Astrocyte of the cerebellum (primary cell): ENCODE measurements at regions not wholly inside any gene's neighbourhood (a gene's known extent, or its start where the extent isn't known, plus 50 kb on each side); places are given as distances from the start of the nearest gene placed in this dataset.

Source experiments
- DNase-seq: peaks from one replicate; pipeline ENCODE4 v3.0.0-alpha.2; 2011; ENCODE audit warnings: low read depth
- H3K4me3 ChIP-seq: 2 replicates; pipeline ENCODE4 v1.5.1; 2011; ENCODE audit warnings: mild to moderate bottlenecking, low read depth, low read length, moderate library complexity
- CTCF ChIP-seq: IDR thresholded peaks from 2 replicates; pipeline ENCODE4 v1.5.1; 2012; ENCODE audit warnings: low read length, low read depth, moderate library complexity, mild to moderate bottlenecking; ENCODE audit errors: missing control alignments
- in situ Hi-C: cut with HindIII; loops from 2 replicates; pipeline ENCODE4 v1.10.0; 2017; ENCODE audit warnings: low sequenced_read_pairs

GRCh38 chr1:5430911-5431697, 561.1 kb downstream of the NPHP4 start:
- in situ Hi-C loops, result no loop called here
- H3K4me3 ChIP-seq, result no peak overlapping the region
- no peak for DNase-seq
- TF ChIP-seq CTCF, result no peak

- TF ChIP-seq CTCF, result no peak
- in situ Hi-C loops, result no loop called here
- DNase-seq, result no peak
- no peak overlapping the region for H3K4me3 ChIP-seq
Observed at GRCh38 chr1:5430136-5430535, 562.1 kb downstream of the NPHP4 start.

GRCh38 chr1:5428351-5428750, 563.9 kb downstream of the NPHP4 start:
- no peak for DNase-seq
- no peak overlapping the region for H3K4me3 ChIP-seq
- in situ Hi-C loops, result no loop called here
- TF ChIP-seq CTCF, result no peak

- H3K4me3 ChIP-seq, result no peak overlapping the region
- TF ChIP-seq CTCF, result no peak
- no peak for DNase-seq
- in situ Hi-C loops, result no loop called here
Observed at GRCh38 chr1:5427026-5427613, 565.1 kb downstream of the NPHP4 start.

GRCh38 chr1:5424802-5425703, 567.2 kb downstream of the NPHP4 start:
- in situ Hi-C loops, result no loop called here
- no peak for TF ChIP-seq CTCF
- no peak overlapping the region for H3K4me3 ChIP-seq
- no peak for DNase-seq

GRCh38 chr1:5423109-5423508, 569.1 kb downstream of the NPHP4 start:
- TF ChIP-seq CTCF, result no peak
- no peak overlapping the region for H3K4me3 ChIP-seq
- in situ Hi-C loops, result no loop called here
- no peak for DNase-seq
